ENCODE measurements at regions not wholly inside any gene's neighbourhood (a gene's known extent, or its start where the extent isn't known, plus 50 kb on each side); places are given as distances from the start of the nearest gene placed in this dataset.

DNA sequence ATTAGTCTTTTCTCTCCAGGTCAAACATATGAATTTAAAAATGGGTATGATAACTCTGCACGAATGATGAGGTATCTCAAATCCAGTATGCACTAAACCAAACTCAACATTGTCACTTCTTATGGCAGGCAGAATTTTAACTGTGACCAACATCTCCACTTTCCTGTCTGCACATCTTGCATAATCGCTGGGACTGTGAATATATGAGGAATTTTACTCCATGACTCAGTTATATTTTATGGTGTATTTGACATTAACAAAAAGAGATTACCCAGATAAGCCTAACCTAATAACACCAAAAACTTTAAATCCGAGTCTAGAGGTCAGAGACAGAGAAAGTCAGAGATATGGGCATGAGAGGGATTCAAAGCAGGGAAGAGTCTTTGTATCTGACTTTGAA lies 454.5 kb upstream of the SEMA3D start:
- no peaks in the 10 kb centered on the region for H3K9me3 ChIP-seq
- H3K4me1 Mint-ChIP-seq (ENCODE audit: low read depth, unreplicated experiment) = no peaks in the 10 kb centered on the region
- TF ChIP-seq, protein P1, sequence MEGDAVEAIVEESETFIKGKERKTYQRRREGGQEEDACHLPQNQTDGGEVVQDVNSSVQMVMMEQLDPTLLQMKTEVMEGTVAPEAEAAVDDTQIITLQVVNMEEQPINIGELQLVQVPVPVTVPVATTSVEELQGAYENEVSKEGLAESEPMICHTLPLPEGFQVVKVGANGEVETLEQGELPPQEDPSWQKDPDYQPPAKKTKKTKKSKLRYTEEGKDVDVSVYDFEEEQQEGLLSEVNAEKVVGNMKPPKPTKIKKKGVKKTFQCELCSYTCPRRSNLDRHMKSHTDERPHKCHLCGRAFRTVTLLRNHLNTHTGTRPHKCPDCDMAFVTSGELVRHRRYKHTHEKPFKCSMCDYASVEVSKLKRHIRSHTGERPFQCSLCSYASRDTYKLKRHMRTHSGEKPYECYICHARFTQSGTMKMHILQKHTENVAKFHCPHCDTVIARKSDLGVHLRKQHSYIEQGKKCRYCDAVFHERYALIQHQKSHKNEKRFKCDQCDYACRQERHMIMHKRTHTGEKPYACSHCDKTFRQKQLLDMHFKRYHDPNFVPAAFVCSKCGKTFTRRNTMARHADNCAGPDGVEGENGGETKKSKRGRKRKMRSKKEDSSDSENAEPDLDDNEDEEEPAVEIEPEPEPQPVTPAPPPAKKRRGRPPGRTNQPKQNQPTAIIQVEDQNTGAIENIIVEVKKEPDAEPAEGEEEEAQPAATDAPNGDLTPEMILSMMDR (IDR thresholded peaks at IDR 0.05; ENCODE audit: insufficient read depth in 1 of 2, low read depth in 1 of 2, low read length in 1 of 2, severe bottlenecking in 1 of 2, unreplicated experiment in 1 of 2) = no peak
- no peaks in the 10 kb centered on the region for H3K27me3 ChIP-seq (replicated peaks; ENCODE audit: control insufficient read depth, insufficient read depth, low read length)
- H3K4me1 ChIP-seq = no peaks in the 10 kb centered on the region
- no peaks in the 10 kb centered on the region for H3K27me3 Mint-ChIP-seq (ENCODE audit: insufficient read depth, unreplicated experiment)
- H3K36me3 ChIP-seq (ENCODE audit: control insufficient read depth, insufficient read depth, low read length) = no peaks in the 10 kb centered on the region
- H3K4me3 ChIP-seq (ENCODE audit: low read depth, low read length) = no peak overlapping the region
- no peaks in the 10 kb centered on the region for H3K9me3 Mint-ChIP-seq (ENCODE audit: unreplicated experiment)
- BruUV-seq (replicated peaks) = no TSS peak
- no peaks in the 10 kb centered on the region for H3K36me3 Mint-ChIP-seq (ENCODE audit: insufficient read depth, unreplicated experiment)
- CTCF ChIA-PET = no interaction called here
- DNase-seq = no peak
- intact Hi-C loops (cut with micrococcal nuclease; ENCODE audit: unreplicated experiment) = no loop called here
- no peak overlapping the region for H3K27ac Mint-ChIP-seq (ENCODE audit: unreplicated experiment)
- no peak overlapping the region for H3K4me3 Mint-ChIP-seq (ENCODE audit: unreplicated experiment)
- POLR2A ChIA-PET = no interaction called here

DNA sequence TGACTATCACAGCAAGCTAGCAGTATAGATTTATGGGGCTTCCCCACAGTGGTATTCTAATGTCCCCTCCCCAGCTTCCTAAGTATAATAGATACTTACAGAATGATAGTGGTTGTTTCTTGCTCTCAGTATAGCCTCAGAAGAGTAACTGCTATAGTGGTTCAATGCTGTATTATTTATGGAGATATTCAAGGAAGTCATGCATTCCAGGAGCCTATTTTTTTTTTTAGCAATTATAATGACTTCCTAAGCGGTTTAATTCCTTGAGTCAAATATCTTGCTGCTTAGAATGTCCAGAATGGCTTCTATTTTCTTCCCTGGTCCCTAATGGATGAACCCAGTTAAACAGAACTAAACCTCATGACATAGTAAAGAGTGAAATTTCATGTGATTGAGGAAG lies 451.5 kb upstream of the SEMA3D start:
- no peaks in the 10 kb centered on the region for H3K9me3 ChIP-seq
- no peaks in the 10 kb centered on the region for H3K27me3 ChIP-seq (replicated peaks; ENCODE audit: control insufficient read depth, insufficient read depth, low read length)
- no peaks in the 10 kb centered on the region for H3K36me3 ChIP-seq (ENCODE audit: control insufficient read depth, insufficient read depth, low read length)
- H3K27ac Mint-ChIP-seq (ENCODE audit: unreplicated experiment) = no peak overlapping the region
- intact Hi-C loops (cut with micrococcal nuclease; ENCODE audit: unreplicated experiment) = no loop called here
- BruUV-seq (replicated peaks) = no TSS peak
- H3K4me3 ChIP-seq (ENCODE audit: low read depth, low read length) = no peak overlapping the region
- no peaks in the 10 kb centered on the region for H3K27me3 Mint-ChIP-seq (ENCODE audit: insufficient read depth, unreplicated experiment)
- no peaks in the 10 kb centered on the region for H3K36me3 Mint-ChIP-seq (ENCODE audit: insufficient read depth, unreplicated experiment)
- ChIA-PET CTCF (no interaction called here), POLR2A (no interaction called here)
- H3K9me3 Mint-ChIP-seq (ENCODE audit: unreplicated experiment) = no peaks in the 10 kb centered on the region
- no peak for DNase-seq
- TF ChIP-seq, protein P1 (IDR thresholded peaks at IDR 0.05; ENCODE audit: insufficient read depth in 1 of 2, low read depth in 1 of 2, low read length in 1 of 2, severe bottlenecking in 1 of 2, unreplicated experiment in 1 of 2) = no peak
- H3K4me1 Mint-ChIP-seq (ENCODE audit: low read depth, unreplicated experiment) = peaks cover 10% of the 10 kb centered on the region
- H3K4me3 Mint-ChIP-seq (ENCODE audit: unreplicated experiment) = no peak overlapping the region
- peaks cover 7% of the 10 kb centered on the region; the same call in 1 of the 2 replicates for H3K4me1 ChIP-seq

DNA sequence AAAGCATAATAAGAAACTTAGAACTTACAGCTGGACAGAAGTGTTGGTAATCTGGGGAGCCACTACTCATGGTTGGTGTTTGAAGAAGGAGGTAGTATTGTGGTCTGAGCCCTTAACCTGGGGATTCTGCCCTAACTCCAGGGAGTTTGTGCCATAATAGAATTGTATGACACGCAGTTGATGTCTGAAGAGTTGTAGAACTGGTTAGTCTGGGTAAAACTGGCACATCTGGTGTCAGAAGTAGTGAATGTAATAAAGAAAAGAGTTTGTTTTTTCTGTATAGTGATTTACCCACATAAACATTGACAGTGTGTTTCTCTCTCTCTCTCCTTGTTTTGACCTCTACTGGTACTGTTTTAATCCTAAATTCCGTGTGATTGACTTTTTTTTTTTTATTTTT lies 448.1 kb upstream of the SEMA3D start:
- H3K9me3 Mint-ChIP-seq (ENCODE audit: unreplicated experiment) = no peaks in the 10 kb centered on the region
- intact Hi-C loops (cut with micrococcal nuclease; ENCODE audit: unreplicated experiment) = no loop called here
- ChIA-PET POLR2A (no interaction called here), CTCF (no interaction called here)
- TF ChIP-seq, protein P1 (IDR thresholded peaks at IDR 0.05; ENCODE audit: insufficient read depth in 1 of 2, low read depth in 1 of 2, low read length in 1 of 2, severe bottlenecking in 1 of 2, unreplicated experiment in 1 of 2) = no peak
- no peaks in the 10 kb centered on the region for H3K27me3 Mint-ChIP-seq (ENCODE audit: insufficient read depth, unreplicated experiment)
- peaks cover 7% of the 10 kb centered on the region; the same call in 1 of the 2 replicates for H3K4me1 ChIP-seq
- H3K36me3 ChIP-seq (ENCODE audit: control insufficient read depth, insufficient read depth, low read length) = no peaks in the 10 kb centered on the region
- H3K4me1 Mint-ChIP-seq (ENCODE audit: low read depth, unreplicated experiment) = peaks cover 10% of the 10 kb centered on the region
- H3K27ac Mint-ChIP-seq (ENCODE audit: unreplicated experiment) = no peak overlapping the region
- peak in 1 of 2 experiments; percentile 5 for DNase-seq
- no peak overlapping the region for H3K4me3 ChIP-seq (ENCODE audit: low read depth, low read length)
- no peaks in the 10 kb centered on the region for H3K9me3 ChIP-seq
- no peaks in the 10 kb centered on the region for H3K27me3 ChIP-seq (replicated peaks; ENCODE audit: control insufficient read depth, insufficient read depth, low read length)
- H3K36me3 Mint-ChIP-seq (ENCODE audit: insufficient read depth, unreplicated experiment) = no peaks in the 10 kb centered on the region
- no TSS peak for BruUV-seq (replicated peaks)
- no peak overlapping the region for H3K4me3 Mint-ChIP-seq (ENCODE audit: unreplicated experiment)

All from Caco-2 (cell line).